ENCODE measurements at regions not wholly inside any gene's neighbourhood (a gene's known extent, or its start where the extent isn't known, plus 50 kb on each side); places are given as distances from the start of the nearest gene placed in this dataset.

DNA sequence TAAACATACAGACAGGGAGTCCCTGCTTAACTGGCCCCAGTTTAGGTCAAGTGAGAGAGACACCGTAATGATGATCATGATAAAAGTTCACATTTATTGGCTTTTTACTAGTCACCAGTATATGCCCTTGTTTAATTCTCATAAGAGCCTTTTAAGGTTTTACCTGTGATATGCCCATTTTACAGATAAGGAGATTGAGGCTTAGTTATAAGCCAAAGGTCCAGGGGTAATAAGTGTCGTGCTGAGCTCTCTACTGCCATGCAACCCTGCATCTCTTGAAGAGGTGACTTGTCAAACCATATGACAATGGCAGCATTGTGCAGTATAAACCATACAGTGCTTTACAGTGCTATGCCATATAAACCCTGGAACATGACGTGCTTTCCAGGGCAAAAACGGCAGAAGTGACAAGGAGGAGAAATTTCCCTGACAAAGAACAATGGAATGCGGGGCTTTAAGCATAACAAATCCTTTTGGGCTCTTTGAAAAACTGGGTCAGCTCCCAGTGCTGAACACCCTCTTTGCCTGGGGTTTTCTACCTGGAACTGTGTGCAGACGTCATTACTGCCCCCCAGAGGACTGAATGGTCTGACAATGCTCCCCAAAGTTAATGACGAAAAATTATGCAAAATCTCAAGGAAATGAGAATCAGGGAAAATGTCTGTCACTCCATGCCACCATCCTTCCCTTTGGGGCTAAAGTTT lies 59.7 kb upstream of the C14orf132 start:
- DNase-seq (ENCODE audit: low read depth, low spot score), result peak; percentile 84

DNA sequence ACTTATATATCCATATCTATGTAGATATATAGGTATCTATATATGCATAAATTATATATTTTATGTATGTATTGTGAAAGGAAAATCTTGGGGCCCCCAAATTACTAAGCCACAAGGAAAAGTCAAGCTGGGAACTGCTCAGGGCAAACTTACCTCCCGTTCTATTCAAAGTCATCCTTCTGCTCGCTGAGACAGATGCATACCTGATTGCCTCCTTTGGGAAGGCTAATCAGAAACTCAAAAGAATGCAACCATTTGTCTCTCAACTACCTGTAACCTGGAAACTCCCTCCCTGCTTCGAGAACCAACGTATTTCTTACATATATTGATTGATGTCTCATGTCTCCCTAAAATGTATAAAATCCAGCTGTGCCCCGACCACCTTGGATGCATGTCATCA lies 58.8 kb upstream of the C14orf132 start:
- no peak for DNase-seq (ENCODE audit: low read depth, low spot score)

DNA sequence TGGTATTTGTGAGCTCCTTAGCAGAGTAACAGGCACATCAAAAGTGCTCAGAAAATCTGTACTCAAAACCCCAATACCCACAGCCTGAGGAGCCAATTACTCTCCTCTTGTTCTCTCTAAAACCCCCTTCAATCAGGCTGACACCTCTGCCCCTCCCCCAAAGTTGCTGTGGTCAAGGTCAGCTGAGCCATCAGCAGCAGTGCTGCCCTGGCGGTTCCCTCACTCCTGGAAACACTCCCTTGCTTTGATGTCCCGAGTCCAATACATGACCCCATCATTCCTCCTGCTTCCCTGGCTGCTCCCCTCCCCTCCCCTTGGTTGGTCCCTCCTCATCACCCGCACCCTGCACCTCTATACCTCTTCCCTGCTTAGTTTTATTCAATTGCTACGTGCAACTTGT lies 57.2 kb upstream of the C14orf132 start:
- DNase-seq (ENCODE audit: low read depth, low spot score), result no peak

DNA sequence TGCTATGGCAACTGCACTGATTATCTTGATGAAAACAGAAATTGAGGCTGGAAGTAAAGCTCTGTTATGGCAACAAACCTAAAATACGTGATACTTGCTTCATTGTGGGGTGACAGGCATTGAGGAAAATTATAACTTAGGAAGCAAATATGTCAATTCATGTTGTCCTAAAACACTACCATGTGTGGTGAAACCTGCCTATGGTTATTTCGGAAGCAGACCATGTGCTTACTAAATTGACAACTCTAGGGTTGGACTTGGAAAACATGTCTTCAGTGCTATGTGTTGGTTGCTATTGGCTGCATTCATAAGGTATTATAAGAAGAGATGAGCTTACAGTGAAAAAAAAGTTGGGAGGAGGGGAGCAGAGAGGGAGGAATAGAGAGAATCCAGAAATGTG lies 55.0 kb upstream of the C14orf132 start:
- DNase-seq (ENCODE audit: low read depth, low spot score), result no peak

Measured in iPS DF 19.7 (cell line).